ENCODE measurements at regions not wholly inside any gene's neighbourhood (a gene's known extent, or its start where the extent isn't known, plus 50 kb on each side); places are given as distances from the start of the nearest gene placed in this dataset.
"Not testable (repeated sequence)": the region's sequence is repeated elsewhere in the genome, so short reads cannot be mapped to it uniquely, and the experiment has no call there.

DNA sequence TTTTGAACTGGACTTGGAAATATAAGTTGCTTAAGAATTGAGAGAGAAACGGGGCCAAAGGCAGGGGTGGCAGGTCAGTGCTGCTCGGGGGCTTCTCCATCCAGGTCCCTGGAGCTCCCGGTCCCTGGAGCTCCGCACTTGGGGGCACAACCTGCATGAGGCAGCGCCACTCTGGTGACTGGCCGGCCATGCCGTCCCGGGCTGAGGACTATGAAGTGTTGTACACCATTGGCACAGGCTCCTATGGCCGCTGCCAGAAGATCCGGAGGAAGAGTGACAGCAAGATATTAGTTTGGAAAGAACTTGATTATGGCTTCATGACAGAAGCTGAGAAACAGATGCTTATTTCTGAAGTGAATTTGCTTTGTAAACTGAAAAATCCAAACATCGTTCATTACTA is 76.9 kb upstream of the POTEG start:
- DNase-seq (ENCODE audit: low spot score) = not testable (repeated sequence)

DNA sequence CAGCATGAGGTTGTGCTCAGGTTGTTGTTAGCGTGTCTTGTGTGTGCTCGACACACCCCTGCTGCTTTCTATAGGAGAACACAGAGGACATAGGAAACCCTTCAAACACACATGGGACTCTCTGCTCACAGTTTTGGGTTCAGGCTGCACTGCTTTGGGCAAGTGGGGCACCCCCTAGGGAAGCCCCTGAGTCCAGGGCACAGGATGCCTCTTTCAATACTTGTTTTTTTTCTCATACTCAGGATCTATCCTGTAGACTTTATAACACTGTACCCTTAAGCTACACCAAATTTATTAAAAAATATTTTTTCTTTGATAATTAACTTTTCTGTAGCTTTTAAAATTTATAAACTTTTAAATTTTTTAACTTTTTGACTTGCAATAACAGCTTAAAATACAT is 55.3 kb upstream of the POTEG start:
- DNase-seq (ENCODE audit: low spot score) = not testable (repeated sequence)

DNA sequence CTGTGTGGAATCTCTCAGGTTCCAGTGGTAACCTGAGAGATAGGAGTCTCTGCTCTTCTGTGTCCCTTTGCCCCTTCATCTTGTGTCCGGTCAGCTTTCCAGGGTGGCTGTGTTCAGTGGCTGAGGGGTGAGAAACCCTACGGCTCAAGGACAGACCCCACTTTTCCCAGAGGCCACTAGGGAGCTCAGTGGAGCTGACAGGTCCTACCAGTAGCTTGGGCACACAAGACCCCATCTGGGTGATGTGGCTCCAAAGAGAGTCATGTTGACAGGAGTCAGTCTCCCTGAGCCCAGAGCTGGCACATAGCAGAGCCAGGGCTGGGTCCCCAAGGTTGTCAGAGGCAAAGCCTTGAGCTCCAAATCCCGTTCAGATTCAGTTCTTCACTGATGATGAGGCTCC is 54.3 kb upstream of the POTEG start:
- not testable (repeated sequence) for DNase-seq (ENCODE audit: low spot score)

DNA sequence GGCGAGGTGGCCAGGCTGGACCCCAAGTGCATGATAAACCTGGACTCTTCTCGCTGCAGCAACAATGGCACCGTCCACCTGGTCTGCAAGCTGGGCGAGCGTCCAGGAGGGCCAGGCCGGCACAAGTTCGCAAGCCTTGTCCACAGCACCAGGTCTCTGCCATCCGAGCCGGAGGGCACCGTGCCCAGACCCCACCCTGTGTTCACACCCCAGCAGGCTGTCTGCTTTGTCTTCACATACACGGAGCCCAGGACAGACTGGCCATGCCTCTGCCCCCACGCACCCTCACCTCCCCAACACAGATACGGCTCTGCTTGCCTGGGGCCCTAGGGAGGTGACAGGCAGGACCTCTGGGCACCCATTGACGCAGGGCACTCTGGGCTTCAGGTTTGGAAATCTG is 53.5 kb upstream of the POTEG start:
- not testable (repeated sequence) for DNase-seq (ENCODE audit: low spot score)

DNA sequence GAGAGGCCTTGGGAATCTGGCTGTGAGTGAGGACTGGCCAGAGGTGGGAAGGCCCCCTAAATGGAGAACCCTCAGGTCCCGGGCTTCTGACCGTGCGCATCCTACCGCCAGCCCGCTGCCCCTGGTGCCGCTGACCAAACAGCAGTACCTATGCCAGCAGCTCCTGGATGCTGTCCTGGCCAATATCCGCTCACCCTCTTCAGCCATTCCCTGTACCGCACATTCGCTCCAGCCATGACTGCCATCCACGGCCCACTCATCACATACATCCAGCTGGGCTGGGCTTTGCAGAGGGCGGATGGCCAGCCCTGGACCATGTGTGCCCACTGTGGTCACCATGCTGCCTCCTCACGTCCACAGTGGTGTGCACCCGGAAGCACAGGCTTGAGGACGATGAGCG is 53.1 kb upstream of the POTEG start:
- DNase-seq (ENCODE audit: low spot score) = not testable (repeated sequence)

DNA sequence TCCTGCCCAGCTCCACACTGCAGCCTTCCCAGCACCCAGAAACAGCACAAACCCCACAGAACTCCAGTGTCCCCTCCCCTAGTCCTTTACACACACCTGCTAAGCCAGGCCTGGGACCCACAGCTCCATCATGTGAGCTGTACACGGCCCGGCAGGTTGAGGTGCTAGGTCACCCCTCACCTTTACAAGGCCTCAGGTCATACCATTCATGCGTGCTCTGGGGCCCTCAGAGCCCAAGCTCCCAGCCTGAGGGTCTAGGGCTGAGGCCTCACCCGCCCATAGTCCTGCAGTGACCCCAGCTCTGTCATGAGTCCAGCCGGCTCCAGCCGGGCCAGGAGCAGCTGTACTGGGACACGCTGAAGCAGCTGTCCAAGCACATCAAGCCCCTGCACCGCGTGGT is 51.2 kb upstream of the POTEG start:
- DNase-seq (ENCODE audit: low spot score) = peak; percentile 0

Data from Ammon's horn (tissue), 1 donor.